IMR-90 (cell line): ENCODE measurements at regions not wholly inside any gene's neighbourhood (a gene's known extent, or its start where the extent isn't known, plus 50 kb on each side); places are given as distances from the start of the nearest gene placed in this dataset.

Experiments used
- ATAC-seq: fragments of 200-7000 bp; cut with Tn5 transposase; 2 replicates; pipeline ENCODE4 v1.9.1; 2020; ENCODE audit warnings: low read depth, mild to moderate bottlenecking, moderate library complexity
- BruUV-seq: library from RNA; stranded (reverse); fragments of 400-500 nt; replicated peaks from 2 replicates; lab custom pipeline; 2021; lab: Mats Ljungman, UMichigan
- CTCF ChIA-PET: fragments of 300-600 bp; formaldehyde crosslinking; extraction: SDS; loops from one replicate; lab custom pipeline; 2021; ENCODE audit warnings: antibody characterized with exemption; lab: Yijun Ruan, JAX
- POLR2A ChIA-PET: fragments of 300-600 bp; sonication (Branson Sonifier 250); formaldehyde crosslinking; loops from one replicate; lab custom pipeline; 2022; ENCODE audit warnings: antibody characterized with exemption; ENCODE audit not compliant: unreplicated experiment; lab: Charles Lee
- DNase-seq: peaks from one replicate; pipeline ENCODE4 v3.0.0; 2013
- H2AFZ ChIP-seq: replicated peaks from 2 replicates; pipeline ENCODE3; 2013; ENCODE audit warnings: low read length, mild to moderate bottlenecking; ENCODE audit not compliant: poor library complexity
- H2AK5ac ChIP-seq: 2 replicates; pipeline ENCODE4 v1.6.1; 2013; ENCODE audit warnings: low read depth, low read length, inconsistent platforms
- H2AK9ac ChIP-seq: replicated peaks from 2 replicates; pipeline ENCODE3; 2013; ENCODE audit warnings: mild to moderate bottlenecking, low read depth, low read length, moderate library complexity; ENCODE audit not compliant: poor library complexity
- H2BK120ac ChIP-seq: 2 replicates; pipeline ENCODE4 v1.6.1; 2013; ENCODE audit warnings: low read depth, low read length, inconsistent platforms
- H2BK15ac ChIP-seq: 3 replicates; pipeline ENCODE4 v1.6.1; 2013; ENCODE audit warnings: low read depth, low read length, inconsistent platforms
- H2BK20ac ChIP-seq: 2 replicates; pipeline ENCODE4 v1.6.1; 2013; ENCODE audit warnings: low read depth, mild to moderate bottlenecking, inconsistent platforms, low read length, moderate library complexity
- H2BK5ac ChIP-seq: 2 replicates; pipeline ENCODE4 v1.6.1; 2013; ENCODE audit warnings: mild to moderate bottlenecking, low read depth, low read length, inconsistent platforms; ENCODE audit not compliant: poor library complexity, severe bottlenecking
- H3K14ac ChIP-seq: replicated peaks from 2 replicates; pipeline ENCODE4 v1.6.1; 2013; ENCODE audit warnings: low read depth, low read length, inconsistent platforms
- H3K18ac ChIP-seq: 2 replicates; pipeline ENCODE4 v1.6.1; 2013; ENCODE audit warnings: low read depth, low read length, control low read depth
- H3K23ac ChIP-seq: 2 replicates; pipeline ENCODE4 v1.6.1; 2013; ENCODE audit warnings: low read depth, low read length, inconsistent platforms
- H3K27ac ChIP-seq: 2 replicates; pipeline ENCODE4 v1.5.1; 2013; ENCODE audit warnings: mild to moderate bottlenecking, control low read depth, low read length; ENCODE audit not compliant: insufficient read depth
- H3K27me3 ChIP-seq: 2 replicates; pipeline ENCODE4 v1.6.1; 2013; ENCODE audit warnings: low read length; ENCODE audit not compliant: control insufficient read depth, insufficient read depth
- H3K36me3 ChIP-seq: 2 replicates; pipeline ENCODE4 v1.6.1; 2013; ENCODE audit warnings: low read length, mixed read lengths; ENCODE audit not compliant: control insufficient read depth, insufficient read depth
- H3K4ac ChIP-seq: 2 replicates; pipeline ENCODE4 v1.6.1; 2013; ENCODE audit warnings: low read depth, low read length, inconsistent platforms
- H3K4me1 ChIP-seq: 2 replicates; pipeline ENCODE4 v1.6.1; 2013; ENCODE audit warnings: low read length, mixed read lengths; ENCODE audit not compliant: control insufficient read depth, insufficient read depth
- H3K4me2 ChIP-seq: 2 replicates; pipeline ENCODE4 v1.6.1; 2013; ENCODE audit warnings: low read depth, mild to moderate bottlenecking, control low read depth, low read length, moderate library complexity
- H3K4me3 ChIP-seq: 2 replicates; pipeline ENCODE4 v1.5.1; 2013; ENCODE audit warnings: low read depth, mild to moderate bottlenecking, control low read depth, low read length, moderate library complexity; ENCODE audit not compliant: insufficient read depth
- H3K56ac ChIP-seq: 2 replicates; pipeline ENCODE4 v1.6.1; 2013; ENCODE audit warnings: low read length, inconsistent platforms; ENCODE audit not compliant: insufficient read depth; ENCODE audit errors: extremely low read depth
- H3K79me1 ChIP-seq, 2 experiments: 2 replicates each; pipeline ENCODE4 v1.6.1; 2013; ENCODE audit warnings: low read length in 2 of 2, inconsistent platforms in 1 of 2, low read depth in 1 of 2
- H3K9ac ChIP-seq: 2 replicates; pipeline ENCODE4 v1.6.1; 2013; ENCODE audit warnings: low read depth, low read length, control low read depth
- H3K9me1 ChIP-seq: 2 replicates; pipeline ENCODE4 v1.6.1; 2013; ENCODE audit warnings: low read length, inconsistent platforms; ENCODE audit not compliant: insufficient read depth
- H3K9me3 ChIP-seq: 2 replicates; pipeline ENCODE4 v1.6.1; 2013; ENCODE audit warnings: low read length; ENCODE audit not compliant: control insufficient read depth, insufficient read depth
- H4K20me1 ChIP-seq: 2 replicates; pipeline ENCODE4 v1.6.1; 2013; ENCODE audit warnings: low read length, inconsistent platforms; ENCODE audit not compliant: insufficient read depth
- H4K5ac ChIP-seq: 2 replicates; pipeline ENCODE4 v1.6.1; 2013; ENCODE audit warnings: mild to moderate bottlenecking, low read depth, low read length, control low read depth
- H4K8ac ChIP-seq, 2 experiments: 2 replicates each; pipeline ENCODE4 v1.6.1; 2013; ENCODE audit warnings: low read depth in 2 of 2, low read length in 2 of 2, control low read depth in 1 of 2, inconsistent platforms in 1 of 2
- H4K91ac ChIP-seq: 2 replicates; pipeline ENCODE4 v1.6.1; 2013; ENCODE audit warnings: low read depth, low read length, inconsistent platforms; ENCODE audit not compliant: insufficient read depth
- CEBPB ChIP-seq: IDR thresholded peaks from 2 replicates; pipeline ENCODE4 v1.6.1; 2012; ENCODE audit warnings: low read depth, low read length, improper control_type of control experiment
- FOS ChIP-seq: fragments of 150-350 bp; IDR thresholded peaks from 2 replicates; pipeline ENCODE4 v1.6.1; 2016; ENCODE audit warnings: low read depth, low read length
- MAFK ChIP-seq: IDR thresholded peaks from 2 replicates; pipeline ENCODE4 v1.6.1; 2012; ENCODE audit warnings: low read depth, low read length, improper control_type of control experiment
- MAZ ChIP-seq: IDR thresholded peaks from 2 replicates; pipeline ENCODE4 v1.6.1; 2012; ENCODE audit warnings: low read depth, mild to moderate bottlenecking, low read length, improper control_type of control experiment, moderate library complexity, borderline replicate concordance
- POLR2A ChIP-seq: IDR thresholded peaks from 2 replicates; pipeline ENCODE4 v1.6.1; 2012; ENCODE audit warnings: mild to moderate bottlenecking, low read depth, low read length
- RCOR1 ChIP-seq: IDR thresholded peaks from 2 replicates; pipeline ENCODE4 v1.6.1; 2012; ENCODE audit warnings: mild to moderate bottlenecking, low read length, improper control_type of control experiment; ENCODE audit not compliant: insufficient replicate concordance
- SMC3 ChIP-seq: fragments of 150-350 bp; IDR thresholded peaks from 2 replicates; pipeline ENCODE4 v1.6.1; 2016; ENCODE audit warnings: low read depth, mild to moderate bottlenecking, antibody characterized with exemption, low read length, moderate library complexity
- WGBS, 2 experiments: methylation state at CpG; one replicate each; pipeline versions ENCODE4 v1.1.5 to v1.1.7; 2013; ENCODE audit warnings: missing lambda C conversion rate in 2 of 2; ENCODE audit not compliant: insufficient read length in 1 of 2; ENCODE audit errors: extremely low coverage in 2 of 2; 5-methylcytosine and 5-hydroxymethylcytosine counted together
- dilution Hi-C: fragments of 300-500 bp; cut with HindIII; formaldehyde crosslinking; loops from one replicate; pipeline ENCODE4 v1.14.3; 2018; ENCODE audit warnings: low sequenced_read_pairs; ENCODE audit not compliant: unreplicated experiment
- in situ Hi-C: fragments of 300-500 bp; cut with MboI; formaldehyde crosslinking; loops from 3 replicates; pipeline ENCODE4 v1.14.3; 2019; ENCODE audit warnings: low sequenced_read_pairs, inconsistent platforms, mixed read lengths
- intact Hi-C: fragments of 100-400 bp; cut with micrococcal nuclease; formaldehyde crosslinking; loops from 2 replicates; pipeline ENCODE4 v1.10.0; 2022

GRCh38 chr9:91126761-91127445 lies 234.8 kb downstream of the AUH start:
- Histone ChIP-seq H2BK15ac (peak overlapping the region; percentile 97), H3K56ac (peak overlapping the region; percentile 82), H3K36me3 (no peaks in the 10 kb centered on the region), H2AFZ (peak overlapping the region; percentile 79), H3K9ac (peak overlapping the region; percentile 45; the same call in 1 of the 2 replicates), H3K4me2 (peak overlapping the region; percentile 65), H2BK120ac (peak overlapping the region; percentile 95), H3K9me1 (peaks cover 18% of the 10 kb centered on the region), H3K23ac (peak overlapping the region; percentile 99), H2AK9ac (peak overlapping the region; percentile 92), H3K4ac (peak overlapping the region; percentile 99), H3K4me3 (no peak overlapping the region; the same call in 1 of the 2 replicates), H3K79me1 (peaks cover 14 to 50% of the 10 kb centered on the region in 2 experiments; a peak in 3 of 4 replicates), H4K20me1 (no peaks in the 10 kb centered on the region), H2BK5ac (peak overlapping the region; percentile 99), H3K27me3 (no peaks in the 10 kb centered on the region), H4K8ac (peak overlapping the region; percentile 93 to 96), H4K5ac (peak overlapping the region; percentile 88), H2AK5ac (peak overlapping the region; percentile 99), H2BK20ac (peak overlapping the region; percentile 99), H3K9me3 (peaks cover 2% of the 10 kb centered on the region; the same call in 1 of the 2 replicates), H3K18ac (peak overlapping the region; percentile 97), H3K27ac (peak overlapping the region; percentile 96), H3K4me1 (peaks cover 19% of the 10 kb centered on the region), H4K91ac (peak overlapping the region; percentile 97), H3K14ac (peak overlapping the region; percentile 98)
- TF ChIP-seq SMC3 (0 out of 2 replicates have a peak, but pooled peaks have one; percentile 11), RCOR1 (no peak), MAZ (no peak), POLR2A (no peak), FOS (peak; percentile 55; the same call in 1 of the 2 replicates), CEBPB (peak; percentile 94), MAFK (no peak)
- POLR2A ChIA-PET = no interaction called here
- no TSS peak for BruUV-seq
- dilution Hi-C loops (no loop called here), in situ Hi-C loops (loop anchor here (5.0 kb wide), 1 partner anchor 65 kb away; no protein-coding TSS in a partner anchor), intact Hi-C loops (no loop called here)
- 67% methylated on average over 5 of the region's 10 CpGs; no CpG with 5 or more reads in 1 of the 2 experiments for WGBS, 2 experiments
- peak; percentile 95 for DNase-seq
- ATAC-seq = peak; percentile 71
- CTCF ChIA-PET = interaction anchor here (0.7 kb wide), 1 partner anchor 71 kb away, joined by 3 read pairs; no protein-coding TSS in a partner anchor
